Stimulated activated CD4-positive, alpha-beta T cell treated with anti-CD3 and anti-CD28 coated beads, Interleukin-1b, Interleukin-23, amount 100 ng/mL, for 4 hours (primary cell): ENCODE measurements at regions not wholly inside any gene's neighbourhood (a gene's known extent, or its start where the extent isn't known, plus 50 kb on each side); places are given as distances from the start of the nearest gene placed in this dataset.

Source experiments
- DNase-seq, 2 donors: peaks; one replicate each; pipeline ENCODE4 v3.0.0-alpha.2; 2020; ENCODE audit warnings: low read depth in 2 of 2

DNA sequence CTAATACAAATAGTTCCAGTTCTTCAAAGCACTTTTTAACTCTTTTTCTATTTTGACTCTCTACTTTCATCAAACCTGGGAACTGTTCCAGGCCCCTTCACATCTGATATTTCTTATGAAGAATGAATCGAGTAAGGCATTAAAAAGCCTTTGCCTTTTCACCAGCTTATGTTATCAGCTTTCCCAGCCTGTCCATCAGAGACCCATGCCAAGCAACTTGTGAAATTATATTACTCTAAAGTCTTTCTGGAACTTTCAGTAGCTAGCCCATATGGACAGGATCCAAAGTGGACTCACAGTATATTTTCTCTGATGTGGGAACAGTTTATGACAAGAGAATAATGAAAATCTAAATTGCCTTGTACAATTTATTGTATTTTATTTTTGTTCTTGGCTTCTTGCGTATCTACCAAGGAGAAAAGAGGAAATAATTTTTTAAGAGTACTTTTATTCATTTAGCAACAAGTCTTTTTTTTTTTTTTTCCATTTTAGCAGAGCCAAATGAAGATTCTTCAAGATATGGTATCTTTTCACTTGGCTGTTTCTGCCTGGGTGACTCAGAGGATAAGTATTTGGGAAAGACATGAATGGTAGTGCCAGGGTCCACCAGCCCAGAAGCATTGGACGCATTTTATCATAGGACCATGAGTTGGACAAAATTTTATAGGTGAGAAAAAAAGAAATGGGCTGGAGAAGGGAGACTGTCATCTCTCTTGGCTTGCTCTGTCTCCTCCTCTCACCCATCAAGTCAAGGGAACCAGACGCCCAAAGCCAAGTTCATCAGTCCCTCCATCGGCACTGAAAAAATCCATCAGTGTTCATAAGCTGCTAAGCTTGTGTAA is 195.8 kb upstream of the NEBL start:
- DNase-seq = no peak

DNA sequence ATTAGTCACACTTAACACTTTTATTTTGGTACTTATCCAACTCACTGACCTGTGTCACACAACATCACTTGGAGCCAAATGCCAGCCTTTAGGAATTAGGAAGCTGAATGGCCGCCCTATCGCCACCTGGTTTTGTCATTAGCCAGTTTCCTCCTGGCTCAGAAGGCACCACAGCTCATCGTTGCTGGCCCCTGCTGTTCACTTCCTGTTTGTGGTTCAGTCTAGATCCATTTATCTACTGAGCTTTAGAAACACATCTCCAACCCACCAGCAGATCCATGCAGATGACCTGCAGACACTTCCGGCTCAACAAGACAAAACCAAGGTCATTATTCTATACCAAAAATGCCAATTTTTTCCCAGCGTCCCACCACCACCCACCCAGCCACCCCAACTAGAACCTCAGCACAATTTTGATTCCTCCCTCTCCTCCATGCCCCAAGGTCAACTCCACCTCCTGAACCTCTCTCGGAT is 193.5 kb upstream of the NEBL start:
- DNase-seq = no peak

GRCh38 chr10:21087476-21087875 is 190.4 kb upstream of the NEBL start:
- no peak for DNase-seq

DNA sequence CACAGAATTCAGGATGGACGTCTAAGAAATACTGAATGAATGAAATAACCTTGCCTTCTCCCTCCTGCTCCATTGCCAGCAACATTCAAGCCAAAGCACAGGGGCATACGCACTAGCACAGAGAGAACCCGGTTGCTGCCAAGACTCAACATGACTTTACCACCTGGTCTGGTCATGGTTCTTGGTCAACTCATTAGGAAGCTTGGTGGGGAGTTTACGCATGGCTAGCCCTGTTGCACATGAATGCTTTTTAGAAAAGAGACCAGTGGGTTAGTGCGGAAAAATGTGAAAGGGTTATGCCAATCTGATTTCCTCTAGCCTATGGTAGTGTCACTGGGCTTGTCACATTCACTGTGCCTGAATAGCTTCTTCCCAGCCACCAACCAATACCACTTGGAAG is 187.6 kb upstream of the NEBL start:
- DNase-seq = no peak

- DNase-seq = no peak
Measured at GRCh38 chr10:21083861-21084260, 186.8 kb upstream of the NEBL start.

DNA sequence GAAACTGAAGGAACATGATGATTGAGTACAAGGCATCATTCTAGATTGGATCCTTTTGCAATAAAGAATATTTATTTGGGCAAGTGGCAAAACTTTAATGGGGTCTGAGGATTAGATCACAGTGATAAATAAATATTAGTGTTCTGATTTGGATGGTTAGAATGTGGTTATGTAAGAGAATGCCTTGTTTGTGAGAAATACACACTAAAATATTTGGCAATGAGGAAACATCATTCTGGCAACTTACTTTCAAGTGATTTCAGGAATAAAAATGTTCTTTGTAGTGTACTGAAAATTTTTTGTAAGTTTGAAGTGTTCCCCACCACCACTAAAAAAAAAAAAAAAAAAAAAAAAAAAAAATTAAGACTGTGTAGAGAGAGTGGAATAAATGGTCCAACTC is 185.1 kb upstream of the NEBL start:
- DNase-seq = no peak

GRCh38 chr10:21080261-21080660 is 183.2 kb upstream of the NEBL start:
- DNase-seq = no peak

GRCh38 chr10:21079330-21079658 is 182.2 kb upstream of the NEBL start:
- DNase-seq = no peak

DNA sequence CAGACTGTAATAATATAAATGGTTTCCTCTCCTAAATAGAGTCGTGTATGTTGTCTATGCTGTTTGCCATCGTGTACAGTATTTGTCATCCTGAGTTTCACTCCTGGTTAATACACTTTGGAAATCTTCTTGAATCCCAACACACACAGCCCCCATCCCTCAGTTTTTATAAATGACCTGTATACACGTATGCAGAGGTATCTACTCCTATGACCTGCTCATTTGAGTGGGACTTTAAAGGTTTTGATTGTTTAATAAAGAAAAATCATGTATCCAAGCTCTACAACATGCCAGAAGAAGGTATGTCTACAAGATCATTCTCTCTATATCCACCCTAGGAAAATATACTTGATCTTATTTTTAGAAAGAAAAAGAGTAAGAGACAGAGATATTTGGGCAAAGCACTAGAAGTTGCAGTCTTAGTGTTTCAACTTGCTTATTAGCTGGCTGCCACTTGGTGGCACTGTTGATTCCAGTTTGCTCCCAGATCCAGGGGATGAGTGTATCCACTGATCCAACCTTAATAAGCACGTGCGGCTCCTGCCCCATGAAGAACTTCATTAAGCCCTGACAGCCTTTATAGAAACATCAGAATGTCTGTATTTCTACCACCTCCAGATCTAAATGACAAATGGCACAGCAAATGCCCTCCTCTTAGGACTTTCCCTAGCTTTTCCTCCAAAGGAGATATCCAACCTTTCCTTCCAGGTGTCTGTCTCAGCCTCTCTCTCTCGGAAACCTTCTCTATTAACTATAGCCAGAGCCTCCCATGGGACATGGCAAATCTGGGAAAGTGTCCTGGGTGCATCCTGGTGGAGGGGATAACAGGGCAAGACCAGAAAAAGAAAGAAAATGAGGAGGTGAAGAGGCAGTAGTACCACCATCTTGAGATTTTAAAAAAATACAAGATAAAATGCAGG is 181.6 kb upstream of the NEBL start:
- DNase-seq = no peak

DNA sequence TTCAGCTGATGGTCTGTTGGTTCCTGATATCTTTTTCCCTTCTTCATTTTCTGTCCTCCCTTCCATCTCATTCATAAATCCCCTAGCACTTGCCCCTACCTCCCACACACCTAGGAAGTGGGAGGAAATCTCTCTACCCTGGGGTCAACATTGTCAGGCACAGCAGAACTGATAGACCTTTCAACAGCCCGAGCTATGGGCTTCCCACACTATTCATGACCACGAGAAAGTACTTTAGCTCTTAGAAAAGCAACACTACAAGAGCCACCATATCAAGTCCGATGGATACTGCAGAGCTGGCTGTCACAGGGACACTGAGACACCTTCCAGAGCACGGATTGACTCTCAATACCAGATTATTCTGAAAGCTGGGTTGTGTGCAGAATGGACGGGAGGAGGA is 180.6 kb upstream of the NEBL start:
- DNase-seq = no peak

DNA sequence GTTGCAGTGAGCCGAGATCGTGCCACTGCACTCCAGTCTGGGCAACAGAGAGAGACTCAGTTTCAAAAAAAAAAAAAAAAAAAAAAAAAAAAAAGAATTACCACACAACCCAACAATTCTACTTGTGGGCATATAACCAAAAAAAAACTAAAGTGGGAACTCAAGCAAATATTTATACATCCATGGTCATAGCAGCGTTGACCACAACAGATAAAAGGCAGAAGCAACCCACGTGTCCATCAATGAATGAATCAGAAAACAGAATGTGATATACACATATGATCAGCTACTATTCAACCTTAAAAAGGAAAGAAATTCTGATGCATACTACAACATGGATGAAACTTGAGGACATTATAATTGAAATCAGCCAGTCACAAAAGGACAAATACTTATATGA is 179.3 kb upstream of the NEBL start:
- DNase-seq = no peak

DNA sequence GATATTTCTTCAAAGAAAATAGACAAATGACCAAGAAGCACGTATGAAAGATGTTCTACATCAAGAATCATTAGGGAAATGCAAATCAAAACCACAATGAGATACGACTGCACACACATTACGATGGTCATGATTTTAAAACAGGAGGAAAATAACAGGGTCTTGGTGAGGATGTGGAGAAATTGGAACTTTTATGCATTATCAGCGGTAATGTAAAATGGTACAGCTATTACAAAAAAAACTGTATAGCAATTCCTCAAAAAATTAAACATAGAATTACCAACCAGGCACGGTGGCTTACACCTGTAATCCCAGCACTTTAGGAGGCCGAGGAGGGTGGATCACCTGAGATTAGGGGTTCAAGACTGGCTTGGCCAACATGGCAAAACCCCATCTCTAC is 178.8 kb upstream of the NEBL start:
- no peak for DNase-seq

GRCh38 chr10:21071001-21071673 is 174.0 kb upstream of the NEBL start:
- DNase-seq = no peak

GRCh38 chr10:21069929-21070700 is 173.0 kb upstream of the NEBL start:
- no peak for DNase-seq

- no peak for DNase-seq
Measured at GRCh38 chr10:21069278-21069677, 172.2 kb upstream of the NEBL start.

- DNase-seq = no peak
Measured at GRCh38 chr10:21068026-21068656, 171.0 kb upstream of the NEBL start.

DNA sequence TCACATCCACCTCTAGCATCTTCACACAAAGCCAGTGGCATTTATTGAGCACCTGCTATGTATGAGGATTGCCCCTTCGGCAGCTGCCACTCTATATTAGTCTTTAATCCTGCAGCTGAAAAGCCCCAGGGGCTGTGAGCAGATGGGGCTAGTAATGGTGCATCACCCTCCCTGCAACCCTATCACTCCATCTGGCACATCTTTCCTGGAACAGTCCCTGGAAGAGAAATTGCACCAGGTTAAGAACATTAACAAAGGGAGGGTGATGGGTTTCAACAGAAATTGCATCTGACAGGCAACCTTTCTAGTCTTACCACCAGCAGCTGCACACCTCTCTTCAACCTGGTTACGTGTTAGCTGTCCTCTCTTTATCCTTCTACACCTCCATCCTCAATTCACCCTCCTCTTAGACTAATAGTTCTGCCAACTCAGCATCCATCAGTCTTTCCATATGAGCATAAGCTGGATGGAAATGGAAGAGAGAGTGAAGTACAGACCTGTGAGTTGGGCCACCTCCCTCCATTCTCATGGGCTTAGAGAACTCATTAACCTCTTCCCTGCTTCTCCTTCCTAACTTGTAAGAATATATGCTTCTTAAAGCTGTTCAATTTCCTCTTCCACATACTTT is 168.6 kb upstream of the NEBL start:
- DNase-seq = no peak

- no peak for DNase-seq
Measured at GRCh38 chr10:21061982-21062381, 164.9 kb upstream of the NEBL start.

DNA sequence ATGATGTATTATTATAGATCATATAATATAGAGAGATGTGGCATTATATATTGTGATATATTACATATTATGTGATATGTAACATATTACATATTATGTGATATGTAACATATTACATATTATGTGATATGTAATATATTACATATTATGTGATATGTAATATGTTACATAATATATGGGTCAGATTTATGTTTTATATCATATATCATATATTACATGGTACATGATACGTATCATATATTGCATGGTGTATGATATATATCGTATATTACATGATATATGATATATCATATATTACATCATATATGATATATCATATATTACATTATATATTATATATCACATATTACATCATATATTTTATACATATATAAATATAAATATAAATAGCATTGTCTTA is 164.1 kb upstream of the NEBL start:
- no peak for DNase-seq

DNA sequence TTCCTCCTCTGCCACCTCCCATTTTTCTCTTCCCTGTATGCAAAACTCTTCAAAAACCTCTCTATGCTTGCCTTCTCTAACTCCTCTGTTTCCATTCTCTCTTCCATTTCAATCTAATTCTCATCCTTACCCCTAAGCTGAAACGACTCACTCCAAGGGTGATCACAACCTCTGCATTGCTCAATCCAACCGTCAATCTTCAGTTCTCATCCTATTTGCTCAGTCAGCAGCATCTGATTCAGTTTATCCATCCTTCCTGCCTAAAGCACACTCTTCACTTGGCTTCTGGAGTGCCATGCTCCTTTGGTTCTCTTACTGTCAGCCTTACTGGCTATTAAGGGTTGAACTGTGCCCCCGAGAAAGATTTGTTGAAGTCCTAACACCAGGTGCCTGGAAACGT is 163.5 kb upstream of the NEBL start:
- no peak for DNase-seq

DNA sequence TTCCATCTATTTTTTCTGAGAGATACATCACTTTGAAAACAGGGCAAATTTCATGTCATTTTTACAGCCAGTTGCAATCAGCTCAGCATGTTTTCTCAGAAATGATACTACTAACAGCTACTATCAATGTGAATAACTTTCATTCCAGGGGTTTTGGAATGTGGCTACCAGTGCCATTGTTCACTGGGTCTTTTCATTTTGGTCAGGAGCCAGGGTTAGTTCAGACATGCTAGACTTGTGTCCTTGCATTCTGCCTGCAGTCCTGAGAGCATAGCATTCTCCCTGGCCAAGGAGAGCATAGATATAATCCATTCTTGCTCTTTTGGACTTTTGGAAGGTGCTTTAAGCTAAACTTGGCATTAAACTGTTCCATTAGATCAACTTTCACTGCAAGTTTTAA is 160.9 kb upstream of the NEBL start:
- no peak for DNase-seq
